ENCODE measurements at regions not wholly inside any gene's neighbourhood (a gene's known extent, or its start where the extent isn't known, plus 50 kb on each side); places are given as distances from the start of the nearest gene placed in this dataset.

GRCh38 chr2:109061736-109062135 lies 67.3 kb upstream of the SH3RF3 start:
- H3K4ac ChIP-seq (replicated peaks; ENCODE audit: insufficient read length, low read depth, low read length): no peak overlapping the region
- no peak overlapping the region for H2BK5ac ChIP-seq (ENCODE audit: low read depth, low read length)
- H3K4me3 ChIP-seq (ENCODE audit: extremely low read depth in 1 of 4, insufficient read depth in 2 of 4, low read depth in 3 of 4, low read length in 4 of 4): no peak overlapping the region
- H2AFZ ChIP-seq (ENCODE audit: low read length): no peak overlapping the region
- peaks cover 0 to 2% (median 0%) of the 10 kb centered on the region in 4 experiments; a peak in 2 of 7 replicates for H3K4me1 ChIP-seq (replicated peaks in 1 of 4; ENCODE audit: control insufficient read depth in 3 of 4, insufficient read depth in 4 of 4, low read length in 3 of 4)
- TF ChIP-seq MAX (IDR thresholded peaks at IDR 0.05) (no peak), SIN3A (conservative IDR thresholded peaks at IDR 0.05 in 1 of 2, IDR thresholded peaks at IDR 0.05 in 1 of 2; ENCODE audit: low read depth in 1 of 2, low read length in 2 of 2) (no peak), NRF1 (IDR thresholded peaks at IDR 0.05; ENCODE audit: low read depth, low read length) (no peak), ASH2L (IDR thresholded peaks at IDR 0.05; ENCODE audit: low read length) (no peak), BACH1 (IDR thresholded peaks at IDR 0.05; ENCODE audit: low read length) (no peak), SIRT6 (IDR thresholded peaks at IDR 0.05; ENCODE audit: low read length) (no peak)
- H3K18ac ChIP-seq (ENCODE audit: extremely low read depth, low read length): no peak overlapping the region
- H4K20me1 ChIP-seq (replicated peaks in 1 of 2; ENCODE audit: control insufficient read depth in 1 of 2, insufficient read depth in 2 of 2, low read length in 2 of 2): no peaks in the 10 kb centered on the region
- H2BK120ac ChIP-seq (replicated peaks; ENCODE audit: low read depth, low read length): no peak overlapping the region
- H3K56ac ChIP-seq (replicated peaks; ENCODE audit: insufficient read length, low read depth, low read length): no peak overlapping the region
- no peaks in the 10 kb centered on the region for H3K27me3 ChIP-seq (replicated peaks in 1 of 4; ENCODE audit: control insufficient read depth in 3 of 4, extremely low read depth in 1 of 4, insufficient read depth in 3 of 4, low read length in 3 of 4)
- 85% methylated on average over 4 of the region's 4 CpGs; no CpG with 5 or more reads in 1 of the 2 experiments for WGBS, 2 experiments (ENCODE audit: extremely low coverage in 1 of 2, insufficient coverage in 1 of 2, insufficient read length in 1 of 2, insufficient replicate concordance in 2 of 2, low coverage in 1 of 2, low lambda C conversion rate in 2 of 2, missing lambda C conversion rate in 1 of 2)
- no peak overlapping the region for H4K5ac ChIP-seq (ENCODE audit: insufficient read length, low read depth, low read length)
- no peak overlapping the region for H2BK12ac ChIP-seq (ENCODE audit: low read depth, low read length)
- no peak overlapping the region for H4K91ac ChIP-seq (replicated peaks; ENCODE audit: insufficient read length, low read length)
- H4K8ac ChIP-seq (ENCODE audit: extremely low read depth, insufficient read depth, low read length): no peak overlapping the region
- no peak overlapping the region for H2AK5ac ChIP-seq (ENCODE audit: low read depth, low read length)
- no peak overlapping the region for H3K14ac ChIP-seq (ENCODE audit: insufficient read length)
- H3K36me3 ChIP-seq (ENCODE audit: control insufficient read depth in 2 of 4, insufficient read depth in 4 of 4, low read length in 3 of 4): no peaks in the 10 kb centered on the region
- no peak overlapping the region for H2BK15ac ChIP-seq (ENCODE audit: low read length)
- H3K9ac ChIP-seq (replicated peaks in 1 of 4; ENCODE audit: extremely low read depth in 1 of 4, low read depth in 3 of 4, low read length in 3 of 4): no peak overlapping the region
- no peaks in the 10 kb centered on the region for H3K79me2 ChIP-seq (ENCODE audit: control insufficient read depth in 1 of 2, insufficient read depth in 2 of 2, low read length in 2 of 2)
- no peaks in the 10 kb centered on the region for H3K9me3 ChIP-seq (ENCODE audit: insufficient read depth in 2 of 2, low read depth in 1 of 2, low read length in 1 of 2)
- H2BK20ac ChIP-seq (ENCODE audit: low read length): no peak overlapping the region
- no peak overlapping the region for H3K27ac ChIP-seq (ENCODE audit: low read depth, low read length)
- no peak overlapping the region for H3K23ac ChIP-seq (ENCODE audit: insufficient read length)
- ChIA-PET POLR2A (ENCODE audit: partially characterized antibody) (no interaction called here), CTCF (ENCODE audit: partially characterized antibody) (no interaction called here)
- no peak for FAIRE-seq
- no peak for DNase-seq (ENCODE audit: low read depth in 1 of 2, low spot score in 2 of 2)
- H3K79me1 ChIP-seq (ENCODE audit: low read depth, low read length): no peaks in the 10 kb centered on the region
- H3K23me2 ChIP-seq (ENCODE audit: low read depth, low read length): no peaks in the 10 kb centered on the region
- H3K4me2 ChIP-seq (ENCODE audit: insufficient read depth in 1 of 2, low read depth in 2 of 2, low read length in 2 of 2): no peak overlapping the region

Measured in H1 (cell line).